Embryonic facial prominence (tissue), 1 donor: ENCODE measurements at regions not wholly inside any gene's neighbourhood (a gene's known extent, or its start where the extent isn't known, plus 50 kb on each side); places are given as distances from the start of the nearest gene placed in this dataset.

Experiments
- DNase-seq: peaks from one replicate; pipeline ENCODE4 v3.0.0-alpha.2; 2016; ENCODE audit errors: extremely low spot score

DNA sequence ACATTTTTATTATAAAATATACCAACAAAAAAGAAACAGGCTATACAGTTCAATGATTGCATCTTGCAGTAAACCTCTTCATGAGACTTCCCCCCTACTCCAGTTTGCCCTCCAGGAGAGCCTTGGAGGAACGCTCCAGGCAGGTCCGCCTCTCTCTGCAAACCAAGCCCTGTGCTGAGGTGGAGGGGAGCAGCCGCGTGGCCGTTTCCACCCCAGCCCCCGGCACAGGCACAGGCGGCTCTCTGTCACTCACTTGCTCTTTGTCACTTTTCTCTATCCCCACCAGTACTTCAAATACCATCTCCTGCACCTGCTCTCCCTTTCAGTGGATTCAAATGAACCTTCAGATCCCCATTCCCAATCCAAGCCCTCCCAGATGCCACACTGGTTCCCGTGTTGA is 479.9 kb downstream of the OCA2 start:
- no peak for DNase-seq

DNA sequence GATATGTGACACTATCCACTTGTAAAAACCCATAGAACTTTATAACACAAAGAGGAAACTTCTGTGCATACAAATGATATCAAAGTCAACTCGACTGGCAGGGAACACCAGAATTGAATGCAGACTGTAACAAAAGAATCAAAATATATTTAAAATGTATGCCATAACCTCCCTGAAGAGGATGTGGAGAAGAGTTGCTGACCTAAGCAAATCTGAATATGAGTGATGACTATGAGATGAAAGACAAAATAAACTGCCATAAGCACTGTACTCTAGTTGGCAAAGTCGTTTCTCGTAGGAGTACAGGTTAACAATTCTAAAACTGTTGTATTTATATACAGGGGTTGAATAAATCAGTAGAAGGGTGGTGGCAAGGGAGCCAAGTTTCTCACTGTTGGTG is 482.1 kb downstream of the OCA2 start:
- DNase-seq, result no peak

DNA sequence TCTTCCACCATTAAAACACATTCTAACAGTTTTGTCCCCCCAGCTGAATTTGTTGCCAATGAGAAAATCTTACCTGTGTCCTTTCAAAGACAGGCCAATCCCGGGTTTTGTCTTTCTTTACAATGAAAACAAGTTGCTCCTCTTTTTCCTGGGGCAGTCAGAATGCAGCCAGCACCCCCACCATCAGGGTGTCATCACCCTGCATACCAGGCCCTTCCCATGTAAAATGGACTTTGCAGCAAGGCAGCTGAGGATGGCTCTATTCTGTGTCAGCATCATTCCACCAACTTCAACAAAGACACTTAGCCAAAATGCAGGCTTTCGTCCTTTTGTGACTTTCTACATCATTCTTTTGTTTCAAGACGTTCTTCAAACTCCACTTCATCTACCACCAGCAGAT is 490.9 kb downstream of the OCA2 start:
- DNase-seq, result no peak

DNA sequence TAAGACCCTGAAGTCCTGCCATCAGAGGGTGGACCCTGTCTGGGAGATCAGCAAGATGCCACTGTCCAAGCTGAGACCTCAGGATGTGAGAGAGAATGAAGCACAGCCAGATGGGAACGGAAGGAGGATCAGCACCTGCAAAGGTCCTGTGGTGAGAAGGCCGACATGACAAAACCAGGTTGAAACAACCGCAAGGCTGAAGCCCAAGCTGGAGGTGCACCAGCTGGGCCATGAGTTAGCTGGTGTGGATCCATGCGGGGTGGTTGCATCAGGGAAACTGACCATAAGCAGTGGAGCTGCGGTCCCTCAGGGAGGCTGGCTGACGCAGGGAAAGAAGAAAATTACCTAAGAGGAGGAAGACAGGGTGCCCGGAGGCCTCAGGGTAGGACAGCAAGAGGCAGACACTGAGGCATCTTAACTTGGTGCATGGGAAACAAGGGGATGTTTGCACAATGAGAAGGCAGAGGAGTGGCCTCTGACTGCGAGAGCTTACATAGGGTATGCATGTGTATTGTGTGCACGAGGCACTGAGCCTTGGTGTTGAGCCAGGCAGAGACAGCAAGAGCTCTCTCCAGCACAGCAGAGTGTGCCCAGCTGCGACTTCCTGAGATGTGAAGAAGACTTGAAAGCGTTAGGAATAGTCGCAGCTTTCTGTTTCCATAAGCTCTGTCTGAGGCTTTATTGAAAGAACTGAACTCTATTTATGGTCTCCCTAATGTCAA is 497.7 kb downstream of the OCA2 start:
- no peak for DNase-seq

DNA sequence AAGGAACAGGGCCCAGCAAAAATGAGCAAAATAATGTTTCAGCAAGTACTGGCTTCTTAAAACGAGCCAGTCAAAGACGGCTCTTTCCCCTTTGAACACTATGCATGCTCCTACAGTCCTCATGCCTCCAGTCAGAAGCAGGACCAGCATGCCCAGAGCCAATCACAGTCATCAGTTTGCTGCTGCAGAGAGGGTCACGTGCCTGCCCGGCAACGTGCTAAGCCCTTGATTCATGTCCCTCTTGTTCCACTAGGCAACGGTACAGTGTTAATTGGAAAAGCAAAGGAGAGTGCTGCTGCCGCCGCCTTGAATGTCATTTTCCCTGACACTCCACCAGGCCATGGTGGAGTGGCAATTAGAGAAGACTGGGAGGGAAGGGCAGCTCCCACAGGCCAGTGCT is 500.1 kb downstream of the OCA2 start:
- DNase-seq, result no peak

DNA sequence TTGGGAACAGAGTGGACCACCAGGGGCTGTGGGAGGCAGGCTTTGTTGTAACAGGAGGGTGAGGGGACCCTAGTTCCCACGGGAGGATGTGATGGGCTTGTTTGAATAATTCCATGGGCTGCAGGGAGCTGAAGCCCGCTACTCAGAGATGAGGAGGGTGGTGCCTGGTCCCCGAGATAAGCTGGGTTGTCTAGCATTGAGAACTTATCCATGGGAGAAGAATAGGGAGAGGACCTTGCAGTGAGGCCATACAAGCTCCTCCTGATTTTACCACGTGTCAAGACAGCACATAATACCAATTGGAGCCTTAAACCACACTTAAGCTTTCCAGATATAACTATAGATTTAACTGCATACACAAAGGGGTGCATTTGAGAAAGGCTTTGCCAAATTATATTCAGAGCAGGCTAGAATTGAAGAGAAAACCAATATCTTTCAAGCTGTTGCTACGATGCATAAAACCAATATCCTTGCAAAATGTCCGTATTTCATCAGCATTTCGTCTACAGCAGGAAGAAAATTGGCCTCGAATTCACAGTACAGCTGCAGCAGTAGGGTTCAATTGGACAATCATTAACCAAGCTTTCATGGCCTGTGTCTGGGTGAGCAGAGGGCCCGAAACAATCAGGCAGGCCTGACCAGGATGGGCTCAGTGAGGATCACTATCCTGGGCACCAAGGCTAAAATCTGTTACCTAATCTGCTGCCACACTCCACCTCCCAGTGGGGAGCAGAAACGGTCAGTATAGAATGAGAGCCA is 500.7 kb downstream of the OCA2 start:
- no peak for DNase-seq

DNA sequence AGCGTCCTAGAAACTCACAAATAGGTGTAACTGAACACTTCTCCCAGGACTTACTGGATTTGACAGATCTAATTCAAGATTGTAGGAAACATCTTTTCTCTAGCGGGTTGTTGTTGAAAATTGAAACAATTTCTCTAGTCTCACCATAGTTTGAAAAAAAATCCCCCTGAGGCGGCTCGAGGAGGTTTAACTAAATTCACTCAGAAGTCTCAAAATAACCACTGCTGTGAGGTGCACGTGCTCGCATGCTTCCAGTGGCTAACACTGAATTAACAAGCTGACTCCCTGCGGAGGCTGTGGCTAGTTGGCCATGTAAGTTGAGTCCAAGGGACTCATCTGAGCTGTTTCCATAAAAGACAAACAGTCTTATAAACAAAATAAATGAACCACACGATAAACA is 503.9 kb downstream of the OCA2 start:
- DNase-seq, result no peak

DNA sequence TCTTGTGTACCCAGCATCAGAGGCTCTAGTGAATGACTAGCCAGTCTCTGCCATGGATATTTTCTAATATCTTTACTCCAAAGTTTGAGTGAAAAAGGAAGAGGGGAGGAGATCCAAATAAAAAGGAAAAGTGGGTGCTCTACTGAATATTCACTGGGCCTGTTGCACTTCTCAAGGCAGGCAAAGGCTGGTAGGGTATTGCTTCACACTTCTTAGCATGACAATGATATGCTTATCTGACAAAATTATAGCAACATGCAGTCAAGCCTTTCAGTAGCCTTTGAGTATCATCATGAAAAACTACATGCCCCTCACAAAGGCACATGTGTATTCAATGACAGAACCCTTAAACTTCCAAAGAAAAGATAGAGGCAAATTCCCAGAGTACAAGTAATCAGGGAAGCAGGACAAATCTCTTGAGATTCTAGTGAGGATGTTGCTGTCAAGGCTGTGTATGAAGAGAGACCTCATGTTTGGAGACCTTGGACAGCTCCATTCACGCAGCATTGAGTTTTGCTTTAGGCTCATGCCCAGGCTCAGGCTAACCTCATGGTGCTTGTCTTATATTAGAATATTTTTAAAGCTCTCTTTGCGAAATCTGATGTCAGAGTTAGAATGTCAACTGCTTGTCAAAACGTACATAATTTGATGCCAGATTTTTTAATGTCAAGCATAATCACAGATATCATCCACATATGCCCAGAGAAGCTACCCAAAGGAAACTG is 506.9 kb downstream of the OCA2 start:
- DNase-seq, result no peak
